Neural cell (in vitro differentiated cells): ENCODE measurements at regions not wholly inside any gene's neighbourhood (a gene's known extent, or its start where the extent isn't known, plus 50 kb on each side); places are given as distances from the start of the nearest gene placed in this dataset.

Experiments used
- EP300 ChIP-seq: fragments of 450-650 bp; conservative IDR thresholded peaks from 2 replicates; pipeline ENCODE4 v1.6.1; 2014; ENCODE audit warnings: antibody characterized with exemption, mild to moderate bottlenecking, moderate library complexity; ENCODE audit not compliant: poor library complexity, severe bottlenecking
- REST ChIP-seq: IDR thresholded peaks from 2 replicates; pipeline ENCODE4 v1.6.1; 2012; ENCODE audit warnings: borderline replicate concordance
- TF ChIP-seq, protein P1 (sequence below): fragments of 450-650 bp; IDR thresholded peaks from 2 replicates; pipeline ENCODE4 v1.5.1; 2014; ENCODE audit warnings: antibody characterized with exemption, mild to moderate bottlenecking, moderate library complexity; ENCODE audit not compliant: poor library complexity, severe bottlenecking

DNA sequence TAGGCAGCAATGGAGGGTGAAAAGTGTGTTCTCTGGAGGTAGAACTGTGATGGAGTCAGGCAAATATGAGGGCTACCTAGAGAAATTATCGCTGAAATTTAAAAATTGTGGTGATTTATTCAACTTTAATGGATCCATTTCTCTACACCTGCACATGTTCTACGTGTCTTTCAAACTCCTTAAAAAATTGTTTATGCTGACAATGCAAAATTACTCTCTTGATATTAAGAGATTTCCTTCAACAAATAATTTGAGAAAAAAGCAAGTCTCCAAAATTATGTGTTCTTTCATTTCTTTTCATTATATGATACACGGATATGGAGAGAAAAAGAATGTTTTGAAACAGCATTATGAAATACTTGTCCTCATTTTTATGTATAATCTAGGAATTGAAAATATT lies 1151.4 kb upstream of the PABPC4L start:
- no peak for TF ChIP-seq REST
- TF ChIP-seq, protein P1, sequence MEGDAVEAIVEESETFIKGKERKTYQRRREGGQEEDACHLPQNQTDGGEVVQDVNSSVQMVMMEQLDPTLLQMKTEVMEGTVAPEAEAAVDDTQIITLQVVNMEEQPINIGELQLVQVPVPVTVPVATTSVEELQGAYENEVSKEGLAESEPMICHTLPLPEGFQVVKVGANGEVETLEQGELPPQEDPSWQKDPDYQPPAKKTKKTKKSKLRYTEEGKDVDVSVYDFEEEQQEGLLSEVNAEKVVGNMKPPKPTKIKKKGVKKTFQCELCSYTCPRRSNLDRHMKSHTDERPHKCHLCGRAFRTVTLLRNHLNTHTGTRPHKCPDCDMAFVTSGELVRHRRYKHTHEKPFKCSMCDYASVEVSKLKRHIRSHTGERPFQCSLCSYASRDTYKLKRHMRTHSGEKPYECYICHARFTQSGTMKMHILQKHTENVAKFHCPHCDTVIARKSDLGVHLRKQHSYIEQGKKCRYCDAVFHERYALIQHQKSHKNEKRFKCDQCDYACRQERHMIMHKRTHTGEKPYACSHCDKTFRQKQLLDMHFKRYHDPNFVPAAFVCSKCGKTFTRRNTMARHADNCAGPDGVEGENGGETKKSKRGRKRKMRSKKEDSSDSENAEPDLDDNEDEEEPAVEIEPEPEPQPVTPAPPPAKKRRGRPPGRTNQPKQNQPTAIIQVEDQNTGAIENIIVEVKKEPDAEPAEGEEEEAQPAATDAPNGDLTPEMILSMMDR: no peak
- no peak for TF ChIP-seq EP300
